ENCODE measurements at regions not wholly inside any gene's neighbourhood (a gene's known extent, or its start where the extent isn't known, plus 50 kb on each side); places are given as distances from the start of the nearest gene placed in this dataset.

DNA sequence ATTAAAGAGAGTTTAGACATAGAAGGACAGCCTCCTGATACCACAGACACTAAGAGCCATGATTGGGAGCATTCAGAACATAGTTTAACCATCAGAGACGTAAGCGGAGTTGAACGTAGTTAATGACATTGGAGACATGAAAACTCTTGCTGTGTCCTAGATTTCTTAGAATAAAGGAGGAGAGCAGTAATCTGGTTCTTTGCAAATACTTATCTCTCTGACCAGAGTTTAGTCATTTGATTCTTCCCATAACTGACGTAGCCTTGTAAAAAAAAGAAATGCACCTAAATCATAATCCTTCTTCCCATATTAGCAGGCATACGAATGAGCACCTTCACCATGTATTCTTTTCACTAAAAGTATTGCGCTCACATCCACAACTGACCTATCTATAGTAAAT, 433.3 kb upstream of the SMC2 start:
- TF ChIP-seq ZNF747 (tag by site-specific recombination; IDR thresholded peaks at IDR 0.05) (no peak), ZBTB21 (tag by site-specific recombination; IDR thresholded peaks at IDR 0.05) (no peak)
- TF ChIP-seq, protein P1, sequence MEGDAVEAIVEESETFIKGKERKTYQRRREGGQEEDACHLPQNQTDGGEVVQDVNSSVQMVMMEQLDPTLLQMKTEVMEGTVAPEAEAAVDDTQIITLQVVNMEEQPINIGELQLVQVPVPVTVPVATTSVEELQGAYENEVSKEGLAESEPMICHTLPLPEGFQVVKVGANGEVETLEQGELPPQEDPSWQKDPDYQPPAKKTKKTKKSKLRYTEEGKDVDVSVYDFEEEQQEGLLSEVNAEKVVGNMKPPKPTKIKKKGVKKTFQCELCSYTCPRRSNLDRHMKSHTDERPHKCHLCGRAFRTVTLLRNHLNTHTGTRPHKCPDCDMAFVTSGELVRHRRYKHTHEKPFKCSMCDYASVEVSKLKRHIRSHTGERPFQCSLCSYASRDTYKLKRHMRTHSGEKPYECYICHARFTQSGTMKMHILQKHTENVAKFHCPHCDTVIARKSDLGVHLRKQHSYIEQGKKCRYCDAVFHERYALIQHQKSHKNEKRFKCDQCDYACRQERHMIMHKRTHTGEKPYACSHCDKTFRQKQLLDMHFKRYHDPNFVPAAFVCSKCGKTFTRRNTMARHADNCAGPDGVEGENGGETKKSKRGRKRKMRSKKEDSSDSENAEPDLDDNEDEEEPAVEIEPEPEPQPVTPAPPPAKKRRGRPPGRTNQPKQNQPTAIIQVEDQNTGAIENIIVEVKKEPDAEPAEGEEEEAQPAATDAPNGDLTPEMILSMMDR (tag by site-specific recombination; IDR thresholded peaks at IDR 0.05): no peak
